Activated T-helper 1 cell treated with anti-CD3 and anti-CD28 coated beads, Interleukin-2, amount 50 U/mL, for 16 hours (primary cell): ENCODE measurements at regions not wholly inside any gene's neighbourhood (a gene's known extent, or its start where the extent isn't known, plus 50 kb on each side); places are given as distances from the start of the nearest gene placed in this dataset.

Experiments used
- DNase-seq, 2 donors: peaks; one replicate each; pipeline ENCODE4 v3.0.0-alpha.2; 2020; ENCODE audit warnings: low read depth in 1 of 2, low spot score in 1 of 2

DNA sequence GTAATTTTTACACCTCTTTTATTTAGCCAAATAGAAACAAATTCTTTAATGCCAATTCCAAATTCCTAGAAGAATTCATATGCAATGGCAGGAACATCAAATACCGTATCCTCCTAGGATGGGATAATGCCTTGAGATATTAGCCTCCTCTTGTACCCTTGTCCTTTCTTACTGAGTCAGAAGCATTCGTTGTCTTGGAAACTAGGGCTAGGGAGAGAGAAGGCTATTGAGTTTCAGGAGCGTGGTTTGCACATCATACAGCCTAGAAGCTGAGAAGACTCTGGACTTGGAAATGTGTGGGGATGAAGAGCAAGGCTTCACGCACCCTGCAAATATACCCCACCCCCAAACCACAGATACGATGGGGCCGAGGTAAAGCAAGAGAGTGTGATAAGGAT is 300.7 kb downstream of the SP3 start:
- DNase-seq, result no peak

DNA sequence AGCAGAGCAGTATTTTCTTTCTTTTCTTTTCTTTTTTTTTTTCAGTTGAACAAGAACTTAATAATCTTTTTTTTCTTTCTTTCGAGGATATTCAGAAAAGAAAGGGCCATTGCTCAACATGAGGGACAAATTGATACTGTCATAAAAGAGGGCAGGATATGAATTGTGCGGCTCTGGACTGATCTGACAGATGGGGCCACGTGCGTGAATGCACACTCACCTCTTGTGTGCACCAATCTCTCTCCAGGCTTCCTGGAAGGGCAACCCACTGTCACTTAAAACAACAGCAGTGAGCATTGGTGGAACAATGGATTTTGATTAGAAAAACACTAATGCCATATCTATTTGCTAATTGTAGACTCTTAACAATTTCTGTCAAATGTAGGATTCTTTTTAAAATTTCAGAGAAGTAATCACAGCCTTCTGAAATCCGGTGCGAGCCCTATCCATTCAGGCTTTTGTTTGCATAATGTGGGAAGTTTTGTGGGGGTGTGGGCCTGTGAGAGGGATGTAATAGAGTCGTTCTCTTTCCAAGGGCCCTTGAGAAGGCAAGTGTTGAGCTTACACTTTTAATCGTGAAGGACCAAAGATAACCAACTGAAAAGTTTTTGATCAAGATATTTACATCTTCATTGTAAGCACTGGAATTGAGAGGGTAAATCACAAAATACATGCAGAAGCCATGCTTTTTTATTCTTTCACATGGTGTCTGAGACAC is 298.8 kb downstream of the SP3 start:
- DNase-seq, result no peak

DNA sequence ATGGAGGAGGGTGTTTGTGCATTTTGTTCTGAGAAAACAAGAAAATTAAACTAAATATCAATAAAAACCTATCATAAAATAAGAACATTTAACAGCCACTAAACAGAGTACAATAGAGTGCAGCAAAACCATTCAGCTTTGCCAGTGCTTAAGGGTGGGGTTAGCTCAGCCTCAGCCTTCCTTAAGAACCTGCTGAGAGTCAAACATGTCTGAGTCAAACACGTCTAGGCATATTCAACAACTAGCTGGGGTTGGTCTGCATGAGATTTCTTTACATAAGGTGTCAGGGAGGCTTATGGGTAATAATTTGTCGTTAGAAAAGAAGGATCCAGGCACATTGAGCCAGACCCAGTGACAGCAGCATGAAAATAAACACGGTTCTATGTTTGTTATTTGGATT is 298.2 kb downstream of the SP3 start:
- DNase-seq, result no peak

DNA sequence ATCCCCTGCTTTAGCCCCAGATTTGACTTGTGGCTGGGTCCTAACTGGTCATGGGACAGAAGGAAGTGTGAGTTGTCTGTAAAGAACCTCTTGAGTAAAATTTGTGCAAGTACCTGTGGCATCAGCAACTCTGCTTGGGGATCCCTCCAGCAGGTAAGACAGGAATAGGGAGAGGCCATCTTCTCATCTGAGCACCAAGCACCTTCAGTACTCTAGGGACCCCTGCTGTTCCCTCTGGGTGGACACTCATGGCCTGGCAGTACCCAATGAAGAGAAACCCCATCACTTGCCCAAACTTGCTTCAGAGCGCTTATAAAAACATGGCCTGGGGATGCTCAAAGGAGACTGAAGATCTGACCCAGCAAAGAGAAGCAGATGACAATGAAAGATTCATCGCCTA is 297.8 kb downstream of the SP3 start:
- DNase-seq, result no peak

DNA sequence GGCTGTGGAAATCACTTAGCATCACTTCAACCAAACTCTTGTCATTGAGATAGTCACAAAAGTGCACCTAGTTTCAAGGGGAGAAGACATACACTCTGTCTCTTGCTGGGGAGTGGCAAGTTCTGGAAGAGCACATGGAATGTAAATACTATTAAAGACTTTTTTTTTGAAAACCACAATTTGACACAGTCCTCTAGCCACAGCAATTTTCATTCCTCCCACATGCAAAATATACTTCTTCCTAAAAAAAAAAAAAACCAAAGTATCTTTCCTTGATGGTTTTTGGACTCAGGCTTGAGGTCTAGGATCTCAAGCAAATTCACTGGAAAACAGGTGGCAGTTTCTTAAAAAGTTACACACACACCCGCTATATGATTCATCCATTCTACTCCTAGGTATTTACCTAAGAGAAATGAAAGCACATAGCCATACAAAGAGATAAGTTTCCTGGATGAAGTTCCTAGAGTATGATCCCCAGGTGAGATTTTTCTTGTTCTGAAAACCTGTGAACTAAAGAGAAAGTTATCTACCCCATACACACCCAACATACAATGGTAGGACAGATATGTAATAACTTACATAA is 295.8 kb downstream of the SP3 start:
- no peak for DNase-seq

DNA sequence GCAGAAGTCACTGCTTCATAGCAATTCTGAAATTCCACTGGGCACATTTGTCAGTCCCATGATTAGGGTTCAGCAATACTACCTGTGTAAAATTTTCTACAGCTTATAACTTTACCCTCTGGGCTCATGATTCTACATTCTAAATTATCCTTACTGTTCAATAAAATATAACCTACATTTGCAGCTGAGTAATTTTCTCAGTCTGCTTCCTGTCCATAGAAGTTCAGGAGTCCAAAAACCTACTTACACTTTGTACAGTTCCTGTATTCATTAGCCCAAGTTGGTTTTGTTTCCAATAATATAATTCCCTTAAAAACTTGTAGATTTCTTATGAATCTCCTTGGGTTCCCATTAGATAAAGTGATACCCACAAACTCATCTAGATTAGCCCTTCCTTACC is 295.3 kb downstream of the SP3 start:
- no peak for DNase-seq

DNA sequence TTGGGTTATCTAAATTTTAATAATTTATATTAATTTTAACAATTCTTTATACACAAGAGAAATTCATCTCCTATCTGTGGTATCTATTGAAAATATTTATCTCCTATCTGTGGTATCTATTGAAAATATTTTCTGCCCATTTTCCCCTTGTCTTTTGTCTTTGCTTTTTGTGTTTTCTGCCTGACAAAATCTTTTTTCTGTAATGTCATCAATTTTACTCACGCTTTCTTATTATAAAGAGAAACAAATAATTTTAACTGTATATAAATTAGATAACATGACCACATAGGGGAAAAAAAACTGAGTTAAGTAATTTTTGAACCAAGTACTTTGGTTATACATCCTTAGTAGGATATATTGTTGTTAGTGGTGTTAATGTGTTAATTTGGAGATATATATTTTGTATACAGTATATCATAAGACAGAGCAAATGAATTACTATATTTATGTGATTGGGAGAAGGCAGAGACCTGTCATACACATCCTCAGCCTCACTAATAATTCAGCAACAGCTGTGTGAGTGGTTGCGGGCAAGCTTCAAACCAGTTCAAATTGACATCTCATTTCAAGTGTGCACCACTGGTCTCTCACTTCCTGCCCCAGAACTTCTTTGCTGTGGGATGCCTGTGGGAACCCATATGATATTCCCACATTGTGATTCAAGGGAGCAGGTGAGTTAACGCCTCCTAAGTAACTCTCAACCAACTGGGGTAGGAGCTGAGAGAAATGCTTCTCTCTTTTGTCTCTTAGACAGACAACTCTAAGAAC is 292.4 kb downstream of the SP3 start:
- DNase-seq, result no peak

DNA sequence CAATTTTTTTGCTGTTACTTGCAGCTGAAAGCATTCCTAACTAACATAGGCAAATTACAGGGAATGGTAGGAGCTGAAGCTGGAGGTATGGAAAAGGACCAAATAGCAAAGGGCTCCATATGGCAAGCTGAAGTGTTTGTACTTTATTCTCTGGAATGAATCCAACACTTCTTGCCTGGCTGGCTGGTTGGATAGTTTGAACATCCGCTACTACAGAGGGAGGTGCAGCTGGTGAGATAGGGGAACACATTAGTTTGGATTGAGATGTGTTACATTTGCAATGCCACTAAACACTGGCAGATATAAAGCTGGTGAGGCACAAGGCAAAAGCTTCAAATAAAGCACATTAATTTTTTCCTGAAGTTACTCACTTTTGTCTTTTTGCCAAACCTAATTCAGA is 291.5 kb downstream of the SP3 start:
- DNase-seq, result no peak

DNA sequence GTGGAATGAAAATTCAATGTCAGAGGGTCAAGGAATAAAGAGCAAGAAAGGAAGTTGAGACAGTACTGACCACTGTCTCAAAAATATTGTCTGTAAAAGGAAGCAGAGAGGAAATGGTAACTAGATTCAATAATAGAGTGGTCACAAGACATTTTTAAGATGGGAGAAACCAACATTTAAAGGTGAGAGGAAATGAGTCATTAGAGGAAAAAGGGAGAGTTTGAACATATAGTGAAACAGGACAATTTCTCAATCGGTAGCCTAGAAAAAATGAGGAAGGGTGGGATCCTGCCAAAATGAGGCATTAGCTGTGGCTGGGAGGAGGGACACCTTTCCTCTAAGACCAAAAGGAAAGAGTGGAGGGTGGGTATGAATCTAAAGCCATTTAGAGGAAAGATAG is 288.5 kb downstream of the SP3 start:
- DNase-seq, result no peak

DNA sequence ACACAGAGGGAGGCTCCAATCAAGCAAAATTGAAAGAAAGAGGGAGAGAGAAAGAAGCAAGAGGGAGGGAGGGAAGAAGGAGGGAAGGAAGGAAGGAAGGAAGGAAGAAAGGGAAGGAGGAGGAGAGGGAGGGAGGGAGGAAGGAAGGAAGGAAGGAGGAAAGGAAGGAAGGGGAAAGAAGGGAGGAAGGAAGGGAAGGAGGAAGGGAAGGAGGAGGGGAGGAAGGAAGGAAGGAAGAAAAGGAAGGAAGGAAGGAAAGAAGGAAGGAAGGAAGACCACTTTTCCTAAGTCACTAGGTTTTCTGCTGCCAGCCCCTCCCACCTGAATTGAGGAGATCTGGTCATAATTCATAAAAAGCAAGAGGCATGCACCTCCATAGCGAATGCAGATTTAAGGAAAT is 287.0 kb downstream of the SP3 start:
- no peak for DNase-seq

DNA sequence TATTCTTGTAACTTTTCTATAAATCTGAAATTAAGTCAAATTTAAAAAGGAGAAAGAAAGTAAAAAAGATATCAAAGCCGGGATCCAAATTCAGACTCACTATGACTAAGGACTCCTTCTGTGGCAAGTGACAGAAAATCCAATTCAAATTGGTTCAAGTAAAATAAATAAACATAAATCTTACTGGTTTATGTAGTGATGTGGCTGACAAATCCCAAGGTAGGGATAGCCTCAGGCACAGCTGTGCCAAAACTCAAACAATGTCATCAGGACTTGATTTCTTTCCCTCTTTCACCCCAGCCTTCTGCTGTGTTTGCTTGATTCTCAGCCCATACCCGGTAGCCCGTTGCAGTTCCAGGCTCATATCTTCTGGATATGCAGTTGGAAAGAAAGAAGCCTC is 284.6 kb downstream of the SP3 start:
- DNase-seq, result no peak

DNA sequence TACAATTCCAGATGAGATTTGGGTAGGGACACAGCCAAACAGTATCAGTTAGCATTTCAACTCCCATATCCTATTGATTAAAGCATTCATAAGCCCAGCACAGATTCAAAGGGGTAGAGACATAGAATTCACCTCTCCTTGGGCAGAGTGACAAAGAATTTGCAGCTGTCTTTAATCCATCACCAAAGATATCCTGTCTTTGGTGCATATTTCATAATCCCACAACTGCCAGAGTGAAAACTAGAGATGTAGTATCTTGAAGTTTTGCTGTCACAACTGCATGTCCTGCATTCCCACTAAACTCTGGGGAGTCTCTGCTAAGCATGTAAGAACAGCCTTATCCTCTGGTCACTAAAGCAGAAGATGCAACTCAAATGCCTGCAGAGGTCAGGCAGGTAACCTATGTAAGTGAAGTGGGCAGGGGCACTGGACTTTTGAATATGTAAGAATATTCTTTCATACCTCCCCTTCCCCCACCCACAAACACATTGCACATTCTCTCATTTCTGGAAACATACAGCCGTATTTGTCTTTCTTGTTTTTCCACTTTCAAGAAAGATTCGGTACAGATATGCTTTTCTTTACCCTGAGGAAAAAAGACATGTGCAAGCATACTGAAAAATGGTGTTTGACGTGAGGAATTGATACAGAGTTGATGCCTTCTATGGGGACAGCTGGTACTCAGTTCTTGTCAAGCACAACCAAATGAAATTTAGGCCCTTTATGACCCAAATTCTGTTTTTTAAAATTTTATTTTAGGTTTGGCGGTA is 283.1 kb downstream of the SP3 start:
- DNase-seq, result no peak

DNA sequence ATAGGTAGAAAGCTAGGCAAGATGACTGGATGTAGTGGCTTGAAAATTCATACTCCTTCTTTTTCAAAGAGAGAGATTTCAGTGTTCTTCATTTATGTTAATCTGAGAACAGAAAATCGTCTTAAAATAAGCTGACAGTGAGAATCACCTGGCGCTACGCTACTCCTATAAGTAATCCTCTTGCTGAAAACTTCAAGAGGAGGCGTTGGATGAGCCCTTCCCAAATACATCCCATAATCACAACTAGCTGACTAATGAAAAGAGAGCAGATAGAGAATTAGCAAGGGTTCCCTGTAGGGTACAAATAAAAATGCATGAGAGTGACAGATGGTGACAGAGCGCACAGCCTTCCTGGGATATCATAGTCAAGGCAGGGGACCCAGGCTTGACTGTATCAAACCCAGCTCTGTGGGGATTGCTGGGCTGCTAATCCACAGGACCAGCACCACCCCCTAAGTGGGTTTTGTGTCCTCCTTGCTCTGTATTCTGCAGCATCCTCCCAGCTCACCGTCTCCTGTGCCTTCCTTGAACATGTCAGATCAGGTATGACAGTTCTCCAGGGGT is 280.2 kb downstream of the SP3 start:
- no peak for DNase-seq

DNA sequence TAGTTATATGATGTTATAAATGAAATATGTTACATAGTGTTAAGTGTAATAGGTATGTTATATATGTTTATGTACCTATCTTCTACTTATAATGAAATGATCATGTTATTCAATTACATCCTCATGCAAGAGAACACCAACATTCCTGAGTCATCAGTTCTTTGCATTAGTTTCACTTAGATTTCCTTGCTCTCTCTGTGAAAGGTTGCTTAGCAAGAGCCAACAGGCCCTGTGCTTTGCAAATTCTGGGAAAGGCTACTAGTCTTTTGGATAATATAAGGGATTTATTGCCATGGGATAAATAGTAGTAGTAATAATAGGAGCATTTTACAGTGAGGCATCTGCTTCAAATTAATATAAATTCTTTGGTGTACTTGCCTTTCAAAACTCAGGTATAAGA is 274.8 kb downstream of the SP3 start:
- DNase-seq, result no peak

DNA sequence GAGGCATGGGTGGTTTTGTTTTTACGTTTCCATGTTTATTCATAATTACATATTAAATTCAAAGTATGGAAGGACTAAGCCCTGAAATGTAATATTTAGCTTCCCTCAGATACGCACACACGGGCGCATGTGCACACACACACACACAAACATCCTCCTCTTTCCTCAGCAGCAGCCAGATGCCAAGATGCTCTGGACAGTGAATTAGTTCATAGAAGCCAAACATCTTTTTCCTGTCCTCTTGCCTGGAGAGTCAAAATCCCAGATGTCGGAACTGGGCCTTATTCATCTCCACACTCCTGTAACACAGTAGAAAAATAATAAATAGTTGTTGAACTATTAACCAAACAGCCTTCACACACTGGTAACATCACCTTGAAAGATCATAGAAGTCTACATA is 273.1 kb downstream of the SP3 start:
- no peak for DNase-seq

DNA sequence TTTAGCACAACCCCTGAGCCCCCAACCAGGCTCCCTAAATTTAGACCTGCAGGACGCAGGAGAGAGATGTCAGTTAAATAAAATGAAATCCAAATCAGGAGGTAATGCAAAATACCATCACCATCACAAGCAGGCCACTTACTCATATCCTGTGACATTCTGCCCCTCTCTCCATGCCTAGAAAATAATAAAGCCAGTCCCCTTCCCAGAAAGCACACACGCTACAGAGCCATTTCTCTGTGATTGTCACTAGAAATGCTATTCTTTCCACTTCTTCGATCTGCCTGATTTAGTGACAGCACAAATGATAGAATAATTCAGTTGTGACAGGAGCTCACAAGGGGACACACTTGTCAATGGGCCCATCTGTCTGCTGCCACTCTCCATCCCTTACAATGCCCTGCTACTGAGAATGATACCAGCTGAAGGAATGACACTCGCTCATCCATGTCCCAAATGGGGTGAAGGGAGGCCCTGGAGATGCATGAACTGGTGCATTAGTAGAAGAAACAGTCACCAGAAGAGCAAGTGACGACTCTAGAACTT is 272.1 kb downstream of the SP3 start:
- DNase-seq, result no peak

DNA sequence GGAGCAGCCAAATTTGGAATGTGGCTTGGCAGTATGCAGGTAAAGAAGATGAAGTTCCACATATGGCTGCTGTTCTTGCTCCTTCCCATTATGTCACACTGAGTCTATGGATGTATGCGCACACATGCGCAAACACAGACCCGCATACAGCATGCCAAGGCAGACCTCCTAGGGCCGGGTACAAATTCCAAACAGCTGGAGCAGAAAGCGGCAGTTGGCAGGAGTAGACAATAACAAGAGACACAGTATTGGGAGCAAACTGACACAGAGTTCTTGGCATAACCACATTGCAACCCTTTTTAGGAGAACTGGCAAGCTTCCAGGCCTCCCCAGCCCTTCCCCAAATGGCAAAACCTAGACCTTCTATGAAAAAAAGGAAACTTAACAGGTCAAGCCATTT is 268.9 kb downstream of the SP3 start:
- no peak for DNase-seq

DNA sequence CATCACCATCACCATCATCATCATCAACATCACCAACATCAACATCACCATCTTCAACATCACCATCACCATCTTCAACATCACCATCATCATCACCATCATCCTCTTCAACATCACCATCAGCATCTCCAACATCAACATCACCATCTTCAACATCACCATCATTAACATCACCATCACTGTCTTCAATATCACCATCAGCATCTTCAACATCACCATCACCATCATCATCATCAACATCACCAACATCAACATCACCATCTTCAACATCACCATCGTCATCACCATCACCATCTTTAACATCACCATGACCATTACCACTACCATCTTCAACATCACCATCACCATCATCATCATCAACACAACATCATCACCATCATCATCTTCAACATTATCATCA is 267.2 kb downstream of the SP3 start:
- no peak for DNase-seq

DNA sequence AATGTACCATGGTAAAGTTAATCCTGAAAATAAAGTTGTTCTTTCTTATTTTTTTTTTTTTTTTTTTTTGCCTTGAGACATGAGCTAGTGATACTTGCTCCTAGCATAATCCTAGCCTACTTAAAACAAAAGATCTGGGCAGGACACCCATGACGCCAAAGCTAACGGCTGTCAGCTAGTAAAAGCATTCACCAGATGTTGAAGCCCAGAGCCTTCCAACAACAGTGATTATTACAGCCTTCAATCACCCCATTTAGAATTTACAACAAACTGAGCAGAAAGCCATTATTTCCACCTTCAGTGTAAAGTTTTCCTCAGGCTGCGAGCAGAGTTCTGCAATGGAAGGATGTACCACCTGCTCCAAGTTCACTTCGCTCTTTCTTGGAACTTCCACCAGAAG is 259.5 kb downstream of the SP3 start:
- no peak for DNase-seq

DNA sequence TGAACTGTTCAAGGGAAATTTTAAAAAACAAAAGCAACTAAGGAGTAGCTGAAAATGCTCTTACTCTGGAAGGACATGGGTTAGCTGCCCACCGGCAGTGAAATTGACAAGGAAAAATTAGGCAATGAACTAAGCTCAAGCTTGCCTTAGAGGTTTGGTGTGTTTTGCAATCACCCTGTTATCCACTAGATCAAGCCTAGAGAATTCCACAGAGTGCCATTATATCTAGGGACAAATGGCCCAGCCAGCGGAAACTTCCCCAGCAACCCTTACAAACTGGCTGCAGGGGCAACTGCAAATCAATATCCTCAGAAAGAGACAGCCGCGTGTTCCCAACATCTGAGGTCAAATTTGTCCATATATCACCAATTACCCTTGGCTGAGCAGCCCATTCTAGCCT is 258.2 kb downstream of the SP3 start:
- DNase-seq, result no peak

DNA sequence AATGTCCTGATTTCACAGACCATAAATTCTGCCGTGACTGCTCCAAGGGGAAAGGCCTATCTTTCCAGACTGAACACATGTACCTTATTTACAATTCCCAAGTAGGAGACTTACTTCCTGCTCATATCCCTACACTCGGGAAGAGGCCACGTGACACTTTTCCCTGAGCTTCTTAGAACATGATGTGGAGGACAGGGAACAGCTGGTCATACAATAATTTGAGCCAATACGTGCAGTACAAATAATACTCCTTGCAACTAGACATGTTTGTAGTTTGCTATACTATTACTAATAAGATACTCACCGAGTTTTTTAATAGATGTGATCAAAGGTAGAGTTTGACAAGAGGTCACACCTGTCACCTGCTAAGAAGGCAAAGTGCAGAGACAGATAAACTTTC is 256.4 kb downstream of the SP3 start:
- no peak for DNase-seq
